Endothelial cell of umbilical vein (primary cell): ENCODE measurements at regions not wholly inside any gene's neighbourhood (a gene's known extent, or its start where the extent isn't known, plus 50 kb on each side); places are given as distances from the start of the nearest gene placed in this dataset.

Experiments used
- CTCF ChIP-seq, 2 donors: IDR thresholded peaks; 1 replicate in 1 of 2; 2 replicates in 1 of 2; pipeline ENCODE4 v1.5.1; 2011; ENCODE audit warnings: low read length in 2 of 2, mild to moderate bottlenecking in 2 of 2, moderate library complexity in 2 of 2, control low read depth in 1 of 2, inconsistent platforms in 1 of 2, low read depth in 1 of 2; ENCODE audit not compliant: insufficient read depth in 1 of 2; ENCODE audit errors: extremely low read depth in 1 of 2
- FOS ChIP-seq: IDR thresholded peaks from 2 replicates; pipeline ENCODE4 v1.6.1; 2011; ENCODE audit warnings: mild to moderate bottlenecking, low read length, moderate library complexity, borderline replicate concordance; ENCODE audit not compliant: insufficient read depth
- POLR2A ChIP-seq: IDR thresholded peaks from 2 replicates; pipeline ENCODE4 v1.6.1; 2012; ENCODE audit warnings: low read depth, mild to moderate bottlenecking, control low read depth, low read length
- POLR2AphosphoS5 ChIP-seq: IDR thresholded peaks from 2 replicates; pipeline ENCODE4 v1.6.1; 2012; ENCODE audit warnings: low read depth, mild to moderate bottlenecking, control low read depth, low read length, moderate library complexity; ENCODE audit not compliant: insufficient read depth

- TF ChIP-seq POLR2A (no peak), FOS (no peak), CTCF (IDR thresholded peaks at IDR 0.05; ENCODE audit: extremely low read depth in 1 of 2, insufficient read depth in 1 of 2, low read depth in 1 of 2, low read length in 2 of 2) (no peak), POLR2AphosphoS5 (no peak)
These were observed 268.7 kb upstream of the SORL1-AS1 start for GRCh38 chr11:121721448-121721847.
